CD4-positive, alpha-beta T cell treated with Interleukin-12 subunit alpha and Interleukin-12 subunit beta, for 1 hour (primary cell): ENCODE measurements at regions not wholly inside any gene's neighbourhood (a gene's known extent, or its start where the extent isn't known, plus 50 kb on each side); places are given as distances from the start of the nearest gene placed in this dataset.
"Not testable (repeated sequence)": the region's sequence is repeated elsewhere in the genome, so short reads cannot be mapped to it uniquely, and the experiment has no call there.

Source experiments
- DNase-seq: peaks from one replicate; pipeline ENCODE4 v3.0.0-alpha.2; 2020

- DNase-seq, result no peak
Measured at GRCh38 chr5:75002271-75002670, 50.1 kb downstream of the GCNT4 start.

GRCh38 chr5:74995926-74996325 lies 56.4 kb downstream of the GCNT4 start:
- DNase-seq, result no peak

GRCh38 chr5:74994826-74995225 lies 57.5 kb downstream of the GCNT4 start:
- no peak for DNase-seq

GRCh38 chr5:74993743-74994142 lies 58.6 kb downstream of the GCNT4 start:
- no peak for DNase-seq

- DNase-seq, result no peak
Measured at GRCh38 chr5:74992791-74993190, 59.6 kb downstream of the GCNT4 start.

GRCh38 chr5:74991522-74991921 lies 60.8 kb downstream of the GCNT4 start:
- no peak for DNase-seq

GRCh38 chr5:74990194-74990593 lies 62.2 kb downstream of the GCNT4 start:
- no peak for DNase-seq

- DNase-seq, result no peak
Measured at GRCh38 chr5:74988273-74988983, 63.9 kb downstream of the GCNT4 start.

GRCh38 chr5:74978345-74978744 lies 74.0 kb downstream of the GCNT4 start:
- DNase-seq, result no peak

- DNase-seq, result no peak
Measured at GRCh38 chr5:74977471-74977870, 74.9 kb downstream of the GCNT4 start.

GRCh38 chr5:74976651-74977050 lies 75.7 kb downstream of the GCNT4 start:
- DNase-seq, result no peak

GRCh38 chr5:74975582-74975981 lies 76.8 kb downstream of the GCNT4 start:
- DNase-seq, result no peak

- peak; percentile 33 for DNase-seq
Measured at GRCh38 chr5:74974451-74975091, 77.8 kb downstream of the GCNT4 start.

- DNase-seq, result no peak
Measured at GRCh38 chr5:74973694-74974093, 78.7 kb downstream of the GCNT4 start.

GRCh38 chr5:74971947-74972460 lies 80.4 kb downstream of the GCNT4 start:
- DNase-seq, result no peak

- not testable (repeated sequence) for DNase-seq
Measured at GRCh38 chr5:74970891-74971290, 81.5 kb downstream of the GCNT4 start.

GRCh38 chr5:74969726-74970125 lies 82.6 kb downstream of the GCNT4 start:
- no peak for DNase-seq

GRCh38 chr5:74966141-74967026 lies 86.0 kb downstream of the GCNT4 start:
- no peak for DNase-seq

GRCh38 chr5:74963407-74963806 lies 89.0 kb downstream of the GCNT4 start:
- DNase-seq, result no peak

- no peak for DNase-seq
Measured at GRCh38 chr5:74957906-74958305, 91.7 kb upstream of the FAM169A start.

GRCh38 chr5:74957029-74957784 lies 91.0 kb upstream of the FAM169A start:
- no peak for DNase-seq

GRCh38 chr5:74956278-74956677 lies 90.1 kb upstream of the FAM169A start:
- no peak for DNase-seq

GRCh38 chr5:74954919-74955318 lies 88.7 kb upstream of the FAM169A start:
- DNase-seq, result no peak
